GM18505 (cell line): ENCODE measurements at regions not wholly inside any gene's neighbourhood (a gene's known extent, or its start where the extent isn't known, plus 50 kb on each side); places are given as distances from the start of the nearest gene placed in this dataset.

Source experiments
- ATAC-seq: cut with Tn5 transposase; IDR thresholded peaks from one replicate; pipeline ENCODE4 v1.9.1; 2021; ENCODE audit not compliant: unreplicated experiment
- POLR2A ChIP-seq: IDR thresholded peaks from 4 replicates; pipeline ENCODE4 v1.6.1; 2011; ENCODE audit warnings: borderline replicate concordance; ENCODE audit not compliant: insufficient read depth, insufficient read length; ENCODE audit errors: extremely low read depth

GRCh38 chr18:41681138-41681880, 273.7 kb upstream of the PIK3C3 start:
- ATAC-seq = no peak
- TF ChIP-seq POLR2A = no peak

- TF ChIP-seq POLR2A = no peak
- ATAC-seq = no peak
These were observed 280.5 kb upstream of the PIK3C3 start for GRCh38 chr18:41674506-41674905.

- TF ChIP-seq POLR2A = no peak
- no peak for ATAC-seq
These were observed 288.8 kb upstream of the PIK3C3 start for GRCh38 chr18:41666231-41666630.

- ATAC-seq = no peak
- TF ChIP-seq POLR2A = no peak
These were observed 289.8 kb upstream of the PIK3C3 start for GRCh38 chr18:41665210-41665609.

GRCh38 chr18:41660654-41661053, 294.4 kb upstream of the PIK3C3 start:
- no peak for ATAC-seq
- no peak for TF ChIP-seq POLR2A

GRCh38 chr18:41659438-41660130, 295.4 kb upstream of the PIK3C3 start:
- no peak for TF ChIP-seq POLR2A
- no peak for ATAC-seq

GRCh38 chr18:41657189-41657588, 297.8 kb upstream of the PIK3C3 start:
- no peak for TF ChIP-seq POLR2A
- no peak for ATAC-seq

GRCh38 chr18:41655074-41655473, 300.0 kb upstream of the PIK3C3 start:
- no peak for TF ChIP-seq POLR2A
- no peak for ATAC-seq

- no peak for TF ChIP-seq POLR2A
- no peak for ATAC-seq
These were observed 307.1 kb upstream of the PIK3C3 start for GRCh38 chr18:41647914-41648313.

- ATAC-seq = no peak
- no peak for TF ChIP-seq POLR2A
These were observed 308.0 kb upstream of the PIK3C3 start for GRCh38 chr18:41646915-41647620.

GRCh38 chr18:41645589-41646360, 309.3 kb upstream of the PIK3C3 start:
- ATAC-seq = no peak
- no peak for TF ChIP-seq POLR2A

- TF ChIP-seq POLR2A = no peak
These were observed 310.6 kb upstream of the PIK3C3 start for GRCh38 chr18:41644466-41644865.

GRCh38 chr18:41643427-41643826, 311.6 kb upstream of the PIK3C3 start:
- no peak for ATAC-seq
- no peak for TF ChIP-seq POLR2A

More at GRCh38 chr18:41644466-41644865, 310.6 kb upstream of the PIK3C3 start:
- ATAC-seq = no peak
